Effector memory CD8-positive, alpha-beta T cell (primary cell): ENCODE measurements at regions not wholly inside any gene's neighbourhood (a gene's known extent, or its start where the extent isn't known, plus 50 kb on each side); places are given as distances from the start of the nearest gene placed in this dataset.
A peak's percentile ranks its signal among the peaks of the same experiment; 100 is the strongest.

Experiments
- ATAC-seq: fragments of 150-1000 bp; cut with Tn5 transposase; replicated peaks from 2 replicates; pipeline ENCODE4 v1.10.0; 2021; ENCODE audit warnings: mild to moderate bottlenecking, moderate library complexity
- DNase-seq, 3 experiments: peaks; one replicate each; pipeline ENCODE4 v3.0.0; 2021
- H3K27ac Mint-ChIP-seq, 2 donors: one replicate each; pipeline ENCODE4 v1.8.0; 2022; ENCODE audit warnings: mild to moderate bottlenecking in 2 of 2, mixed read lengths in 2 of 2, moderate library complexity in 2 of 2
- H3K27me3 Mint-ChIP-seq, 2 donors: one replicate each; pipeline ENCODE4 v1.8.0; 2022; ENCODE audit warnings: mixed read lengths in 2 of 2
- H3K36me3 Mint-ChIP-seq: one replicate; pipeline ENCODE4 v1.8.0; 2022; ENCODE audit warnings: mild to moderate bottlenecking, moderate library complexity, mixed read lengths; ENCODE audit not compliant: insufficient read depth
- H3K4me1 Mint-ChIP-seq, 2 donors: one replicate each; pipeline ENCODE4 v1.8.0; 2022; ENCODE audit warnings: low read depth in 2 of 2, mixed read lengths in 2 of 2
- H3K4me3 Mint-ChIP-seq, 2 donors: one replicate each; pipeline ENCODE4 v1.8.0; 2022; ENCODE audit warnings: mild to moderate bottlenecking in 2 of 2, mixed read lengths in 2 of 2, moderate library complexity in 2 of 2
- H3K9me3 Mint-ChIP-seq, 2 donors: one replicate each; pipeline ENCODE4 v1.8.0; 2022; ENCODE audit warnings: mixed read lengths in 2 of 2

DNA sequence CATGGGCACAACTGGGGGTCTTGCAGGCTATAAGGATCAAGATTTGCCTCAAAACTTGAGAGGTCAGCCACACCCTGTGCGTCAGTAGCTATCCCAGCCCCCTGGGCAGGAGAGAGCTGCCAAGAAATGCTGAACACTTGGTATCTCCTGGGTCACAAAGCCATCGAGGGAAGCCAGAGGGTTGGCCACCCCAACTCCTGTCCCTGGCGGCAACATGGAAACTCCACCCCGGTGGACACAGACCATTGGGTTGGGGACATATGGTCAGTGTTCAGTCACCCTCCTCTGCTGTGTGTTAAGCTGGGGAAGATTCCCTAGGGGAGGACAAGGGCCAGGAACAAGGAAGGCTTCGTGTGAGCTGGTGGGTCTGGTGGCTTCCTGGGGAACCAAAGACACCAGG lies 140.6 kb downstream of the C5orf15 start:
- peaks cover 2% of the 10 kb centered on the region for H3K36me3 Mint-ChIP-seq
- H3K27me3 Mint-ChIP-seq = peaks cover 10 to 40% of the 10 kb centered on the region in 2 donors
- H3K4me1 Mint-ChIP-seq = peaks cover 16 to 22% of the 10 kb centered on the region in 2 donors

DNA sequence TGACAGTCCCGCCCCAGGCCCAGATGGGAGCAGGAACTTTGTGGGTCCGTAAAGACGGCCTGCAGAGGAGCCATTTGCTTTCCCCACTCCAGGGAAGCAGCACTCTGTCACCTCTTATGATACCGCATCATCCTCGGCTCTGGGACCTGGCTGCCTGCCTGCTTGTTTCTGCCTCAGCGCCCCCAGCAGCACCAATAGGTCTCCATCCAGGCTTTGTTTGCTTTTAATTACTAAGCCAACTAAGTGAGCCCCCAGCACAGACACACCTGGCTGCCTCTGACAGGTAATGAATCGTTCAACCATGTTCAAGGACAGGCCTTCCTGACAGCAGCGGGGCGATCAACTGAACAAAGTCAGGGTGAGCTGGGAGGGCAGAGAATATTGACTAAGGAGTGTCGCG lies 141.4 kb downstream of the C5orf15 start:
- Mint-ChIP-seq H3K36me3 (peaks cover 2% of the 10 kb centered on the region), H3K27ac (peak overlapping the region in 1 of 2 donors; percentile 23), H3K27me3 (peaks cover 14 to 46% of the 10 kb centered on the region in 2 donors), H3K9me3 (no peaks in the 10 kb centered on the region), H3K4me1 (peaks cover 16 to 22% of the 10 kb centered on the region in 2 donors), H3K4me3 (no peak overlapping the region)
- ATAC-seq = no peak
- DNase-seq = no peak

More for the DNA sequence above, 140.6 kb downstream of the C5orf15 start:
- Mint-ChIP-seq H3K4me3 (no peak overlapping the region), H3K9me3 (no peaks in the 10 kb centered on the region), H3K27ac (no peak overlapping the region)
- ATAC-seq (no peak), DNase-seq (no peak)

DNA sequence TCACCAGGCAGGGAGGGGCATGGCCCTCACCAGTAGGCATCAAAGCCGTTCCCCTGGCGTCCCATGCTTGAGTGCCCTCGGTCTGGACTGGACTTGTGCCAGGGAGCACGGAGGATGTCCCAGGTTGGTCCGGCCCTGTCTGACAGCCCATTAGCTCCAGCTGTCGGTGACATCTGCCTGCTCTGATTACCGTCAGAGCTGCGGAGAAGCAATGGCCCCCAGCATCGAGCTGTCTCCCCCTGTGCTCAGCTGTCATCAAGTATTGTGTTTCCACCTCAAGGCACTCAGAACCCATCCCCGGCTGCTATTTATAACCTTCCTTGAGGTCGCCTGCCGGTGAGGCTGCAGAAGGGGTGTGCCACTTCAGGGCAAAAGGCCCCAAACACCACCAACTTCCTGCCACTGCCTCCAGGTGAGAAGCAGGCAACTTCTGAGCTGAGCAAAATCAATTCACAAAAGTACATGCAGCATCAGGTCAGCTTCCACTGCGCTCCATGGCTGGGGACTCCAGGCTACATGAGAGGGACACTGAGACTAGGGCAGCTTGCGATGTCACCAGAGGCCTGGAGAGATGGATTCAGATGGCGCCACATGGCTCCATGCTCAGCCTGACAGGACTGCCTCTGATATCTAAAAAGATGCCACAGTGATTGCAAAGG lies 142.7 kb downstream of the C5orf15 start:
- DNase-seq (peak; percentile 21 to 29 (median 24)), ATAC-seq (peak; percentile 93)
- Mint-ChIP-seq H3K27me3 (peaks cover 23 to 46% of the 10 kb centered on the region in 2 donors), H3K4me1 (peaks cover 16 to 21% of the 10 kb centered on the region in 2 donors), H3K9me3 (no peaks in the 10 kb centered on the region), H3K27ac (peak overlapping the region in 1 of 2 donors; percentile 89), H3K4me3 (peak overlapping the region in 1 of 2 donors; percentile 49), H3K36me3 (peaks cover 2% of the 10 kb centered on the region)

- Mint-ChIP-seq H3K36me3 (peaks cover 2% of the 10 kb centered on the region), H3K4me3 (peak overlapping the region in 1 of 2 donors; percentile 49), H3K9me3 (no peaks in the 10 kb centered on the region), H3K27me3 (peaks cover 32 to 51% of the 10 kb centered on the region in 2 donors), H3K4me1 (peaks cover 16 to 20% of the 10 kb centered on the region in 2 donors), H3K27ac (peak overlapping the region in 1 of 2 donors; percentile 89)
- ATAC-seq = no peak
- no peak for DNase-seq
Measured at GRCh38 chr5:133824661-133825254, 143.7 kb downstream of the C5orf15 start.

- no peak for ATAC-seq
- DNase-seq = no peak
- H3K27me3 Mint-ChIP-seq = peaks cover 44 to 72% of the 10 kb centered on the region in 2 donors
- H3K9me3 Mint-ChIP-seq = no peaks in the 10 kb centered on the region
- H3K4me3 Mint-ChIP-seq = no peak overlapping the region
- H3K27ac Mint-ChIP-seq = no peak overlapping the region
- peaks cover 2% of the 10 kb centered on the region for H3K36me3 Mint-ChIP-seq
- H3K4me1 Mint-ChIP-seq = peaks cover 16 to 20% of the 10 kb centered on the region in 2 donors
Measured at GRCh38 chr5:133821889-133822288, 146.5 kb downstream of the C5orf15 start.

DNA sequence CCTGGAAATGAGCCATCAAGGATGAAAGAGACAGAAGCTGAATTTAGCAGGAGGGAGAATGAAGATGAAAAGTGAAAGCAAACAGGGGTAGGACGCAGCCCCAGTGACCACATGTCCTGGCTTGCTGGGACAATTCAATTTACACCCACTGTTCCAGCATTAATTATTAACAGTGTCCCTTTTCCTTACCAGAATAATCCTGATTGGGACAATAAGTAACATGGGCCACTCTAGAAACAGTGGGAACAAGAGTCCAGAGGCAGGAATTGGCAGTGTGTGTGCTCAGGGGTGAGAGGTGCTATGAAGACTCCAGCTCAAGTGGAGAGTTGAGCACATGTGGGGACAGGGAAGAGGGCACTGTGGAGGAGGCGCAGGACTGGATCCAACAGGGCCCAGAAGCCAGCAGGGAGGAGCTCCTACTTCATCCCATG lies 147.1 kb downstream of the C5orf15 start:
- DNase-seq (no peak), ATAC-seq (no peak)
- H3K27ac Mint-ChIP-seq = no peak overlapping the region
- H3K36me3 Mint-ChIP-seq = peaks cover 2% of the 10 kb centered on the region
- peaks cover 44 to 70% of the 10 kb centered on the region in 2 donors for H3K27me3 Mint-ChIP-seq
- no peaks in the 10 kb centered on the region for H3K9me3 Mint-ChIP-seq
- no peak overlapping the region for H3K4me3 Mint-ChIP-seq
- H3K4me1 Mint-ChIP-seq = peaks cover 13 to 17% of the 10 kb centered on the region in 2 donors

DNA sequence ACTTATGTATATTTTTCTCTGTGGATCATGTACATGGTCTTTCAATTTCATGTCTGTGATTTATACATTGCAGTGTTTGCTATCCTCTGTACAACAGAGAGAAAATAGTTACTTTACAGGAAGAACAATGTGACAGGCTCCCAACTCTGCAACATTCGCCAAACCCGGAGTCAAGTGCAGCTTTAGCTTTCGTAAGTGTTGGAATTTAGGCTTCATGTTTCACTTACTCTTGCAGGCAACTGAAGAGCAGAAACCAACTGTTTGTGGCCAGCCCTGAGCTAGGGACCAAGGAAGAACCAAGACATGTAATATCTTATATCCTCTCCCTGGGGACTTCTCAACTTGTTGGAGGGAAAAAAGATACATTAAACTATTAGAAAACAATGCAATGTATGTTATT lies 147.9 kb downstream of the C5orf15 start:
- no peak for DNase-seq
- Mint-ChIP-seq H3K27me3 (peaks cover 44 to 68% of the 10 kb centered on the region in 2 donors), H3K27ac (no peak overlapping the region), H3K4me3 (no peak overlapping the region), H3K4me1 (peaks cover 6 to 9% of the 10 kb centered on the region in 2 donors), H3K9me3 (no peaks in the 10 kb centered on the region), H3K36me3 (no peaks in the 10 kb centered on the region)
- ATAC-seq = no peak

DNA sequence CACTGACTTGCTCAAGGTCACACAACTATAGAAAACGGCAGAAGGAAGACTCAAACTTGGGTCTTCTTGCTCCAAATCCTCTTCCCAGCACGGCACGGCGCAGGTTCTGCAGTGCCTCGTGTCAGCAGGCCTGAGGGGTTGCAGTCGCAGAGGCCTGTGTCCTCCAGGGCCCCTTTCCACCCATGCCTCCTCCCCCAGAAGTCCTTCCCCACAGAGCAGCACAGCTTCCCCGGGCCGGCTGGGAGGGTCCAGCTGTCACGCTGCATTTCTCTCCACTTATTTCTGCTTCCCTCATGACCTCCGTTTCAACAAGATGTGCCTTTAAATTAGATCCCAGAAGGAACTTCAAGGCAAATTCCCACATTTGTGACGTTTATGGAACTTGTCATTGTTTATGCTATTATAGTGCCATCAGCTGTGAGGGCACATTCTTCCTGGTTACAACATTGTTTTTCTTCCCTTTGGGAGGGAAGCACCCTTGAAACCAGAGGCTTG lies 148.4 kb downstream of the C5orf15 start:
- Mint-ChIP-seq H3K4me1 (peaks cover 2 to 4% of the 10 kb centered on the region in 2 donors), H3K27ac (no peak overlapping the region), H3K9me3 (no peaks in the 10 kb centered on the region), H3K4me3 (no peak overlapping the region), H3K27me3 (peaks cover 47 to 69% of the 10 kb centered on the region in 2 donors), H3K36me3 (no peaks in the 10 kb centered on the region)
- DNase-seq (no peak), ATAC-seq (no peak)

DNA sequence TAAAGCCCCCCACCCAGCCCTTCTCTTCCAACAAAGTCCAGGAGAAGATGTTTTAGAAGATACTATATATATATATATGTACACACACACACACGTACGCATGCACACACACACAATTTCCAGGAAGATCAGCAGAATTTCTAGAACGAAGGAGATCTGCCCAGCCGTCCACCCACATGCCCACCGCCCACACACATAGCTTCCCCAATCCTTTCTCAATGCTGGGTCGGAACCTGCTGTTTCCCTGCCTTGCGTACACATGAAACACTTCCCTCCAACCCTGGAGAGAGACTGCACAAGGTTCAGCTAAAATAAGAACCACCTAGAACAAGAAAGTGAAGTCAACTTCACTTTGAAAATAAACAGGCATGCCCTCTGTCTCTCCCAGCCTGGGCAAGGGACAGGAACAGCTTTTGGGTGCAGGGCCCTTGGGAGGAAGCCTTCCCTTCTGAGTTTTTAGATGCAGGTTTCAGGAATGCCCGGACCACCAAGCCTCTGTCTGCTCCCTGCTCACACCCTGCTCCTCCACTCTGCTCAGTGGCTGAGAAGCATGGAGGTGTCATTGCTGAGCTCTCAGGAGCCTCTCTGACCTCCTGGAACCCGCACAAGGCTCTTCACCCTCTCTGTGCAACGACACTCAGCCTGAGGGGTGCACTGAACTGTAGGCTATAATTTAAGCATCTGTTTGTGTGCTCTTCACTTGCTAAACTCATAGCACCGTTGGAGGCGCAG lies 149.4 kb downstream of the C5orf15 start:
- Mint-ChIP-seq H3K4me3 (no peak overlapping the region), H3K27me3 (peaks cover 56 to 79% of the 10 kb centered on the region in 2 donors), H3K27ac (no peak overlapping the region), H3K9me3 (no peaks in the 10 kb centered on the region), H3K4me1 (no peaks in the 10 kb centered on the region), H3K36me3 (no peaks in the 10 kb centered on the region)
- no peak for DNase-seq
- no peak for ATAC-seq

- Mint-ChIP-seq H3K9me3 (no peaks in the 10 kb centered on the region), H3K27me3 (peaks cover 63 to 86% of the 10 kb centered on the region in 2 donors), H3K27ac (no peak overlapping the region), H3K36me3 (no peaks in the 10 kb centered on the region), H3K4me3 (no peak overlapping the region), H3K4me1 (no peaks in the 10 kb centered on the region)
- DNase-seq = no peak
- ATAC-seq = no peak
Measured at GRCh38 chr5:133818031-133818431, 150.4 kb downstream of the C5orf15 start.

DNA sequence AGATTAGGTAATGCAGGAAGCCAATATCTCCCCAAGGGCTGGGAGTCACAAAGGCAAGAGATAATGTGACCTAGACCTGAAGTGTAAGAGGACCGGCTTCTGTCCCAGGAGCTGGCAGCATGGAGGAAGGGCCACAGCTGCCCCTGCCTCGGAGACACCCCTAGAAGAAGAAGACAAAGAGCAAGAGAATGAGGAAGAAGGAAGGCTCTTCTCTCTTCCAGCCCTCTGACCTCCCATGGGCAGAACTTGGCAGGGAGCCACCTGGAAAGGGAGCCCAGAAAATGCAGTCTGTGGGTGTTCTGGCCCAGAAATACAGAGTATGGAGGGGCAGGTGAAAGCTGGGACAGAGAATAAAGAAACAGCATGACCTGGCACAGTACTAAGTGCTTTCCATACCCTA lies 151.0 kb downstream of the C5orf15 start:
- no peak for ATAC-seq
- Mint-ChIP-seq H3K9me3 (no peaks in the 10 kb centered on the region), H3K4me3 (no peak overlapping the region), H3K4me1 (no peaks in the 10 kb centered on the region), H3K27ac (no peak overlapping the region), H3K27me3 (peaks cover 67 to 85% of the 10 kb centered on the region in 2 donors), H3K36me3 (no peaks in the 10 kb centered on the region)
- no peak for DNase-seq

DNA sequence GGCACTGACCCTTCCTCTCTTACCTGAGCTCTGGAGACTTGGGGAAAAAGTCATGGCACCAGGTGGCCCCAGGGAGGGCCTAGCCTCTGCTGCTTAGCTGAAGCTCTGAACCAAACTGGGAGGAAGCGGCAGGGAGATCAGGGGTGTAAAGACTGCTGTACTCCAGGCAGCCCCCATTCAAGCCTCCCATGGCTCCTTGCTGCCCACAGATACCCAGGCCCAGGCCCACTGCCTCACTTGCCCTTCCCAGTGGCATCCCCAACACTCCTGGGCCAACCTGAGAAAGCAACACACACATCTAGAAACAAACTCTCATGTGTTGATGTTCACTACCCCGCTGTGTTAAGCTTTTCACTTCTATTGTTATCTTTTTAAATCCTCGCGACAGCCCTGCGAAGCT lies 151.6 kb downstream of the C5orf15 start:
- Mint-ChIP-seq H3K27me3 (peaks cover 67 to 85% of the 10 kb centered on the region in 2 donors), H3K4me1 (no peaks in the 10 kb centered on the region), H3K27ac (no peak overlapping the region), H3K36me3 (no peaks in the 10 kb centered on the region), H3K4me3 (no peak overlapping the region), H3K9me3 (no peaks in the 10 kb centered on the region)
- ATAC-seq (no peak), DNase-seq (no peak)

DNA sequence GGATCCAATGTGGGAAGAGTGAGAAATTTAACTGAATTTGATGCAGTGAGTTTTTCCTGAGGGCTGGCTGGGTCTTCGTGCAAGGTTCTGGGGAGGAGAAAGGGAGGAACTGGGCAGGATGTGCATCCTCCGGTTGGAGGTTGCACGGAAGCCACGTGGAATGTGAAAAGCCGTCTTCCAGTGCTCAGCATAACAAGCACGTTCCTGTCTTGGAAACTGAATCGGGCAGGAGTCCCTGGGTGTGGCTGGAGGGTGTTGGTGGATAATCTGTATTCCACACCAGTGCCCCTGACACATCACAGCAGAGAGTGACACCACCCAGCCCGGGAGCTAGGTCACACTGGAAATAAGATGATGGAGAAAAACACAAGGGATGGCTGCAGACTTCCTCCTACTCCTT lies 154.3 kb downstream of the C5orf15 start:
- Mint-ChIP-seq H3K4me1 (no peaks in the 10 kb centered on the region), H3K36me3 (no peaks in the 10 kb centered on the region), H3K27ac (no peak overlapping the region), H3K27me3 (peaks cover 51 to 62% of the 10 kb centered on the region in 2 donors), H3K9me3 (no peaks in the 10 kb centered on the region), H3K4me3 (no peak overlapping the region)
- DNase-seq (no peak), ATAC-seq (no peak)
